NB4 (cell line): ENCODE measurements at regions not wholly inside any gene's neighbourhood (a gene's known extent, or its start where the extent isn't known, plus 50 kb on each side); places are given as distances from the start of the nearest gene placed in this dataset.

Source experiments
- CTCF ChIP-seq: IDR thresholded peaks from one replicate; pipeline ENCODE4 v1.5.1; 2012; ENCODE audit warnings: low read depth, low read length
- MAX ChIP-seq: IDR thresholded peaks from 2 replicates; pipeline ENCODE4 v1.6.1; 2011; ENCODE audit warnings: low read depth, low read length
- MYC ChIP-seq: IDR thresholded peaks from 2 replicates; pipeline ENCODE4 v1.6.1; 2011; ENCODE audit warnings: low read depth, low read length
- POLR2A ChIP-seq: IDR thresholded peaks from 2 replicates; pipeline ENCODE4 v1.6.1; 2011; ENCODE audit warnings: mild to moderate bottlenecking; ENCODE audit not compliant: insufficient read length; ENCODE audit errors: extremely low read depth

GRCh38 chr15:39497016-39497758 lies 83.7 kb upstream of the THBS1 start:
- TF ChIP-seq CTCF (no peak), POLR2A (no peak), MAX (no peak), MYC (no peak)
